DMS 273 treated with DMSO at 0.1 percent for 48 hours (cell line): ENCODE measurements at regions not wholly inside any gene's neighbourhood (a gene's known extent, or its start where the extent isn't known, plus 50 kb on each side); places are given as distances from the start of the nearest gene placed in this dataset.

Source experiments
- DNase-seq: peaks from one replicate; lab custom pipeline; 2025; lab: John Stamatoyannopoulos, UW

- no peak for DNase-seq
These were observed 832.5 kb downstream of the TBC1D22A start for GRCh38 chr22:47594836-47595521.

- DNase-seq: no peak
These were observed 831.5 kb downstream of the TBC1D22A start for GRCh38 chr22:47593911-47594311.

GRCh38 chr22:47593291-47593690 lies 830.8 kb downstream of the TBC1D22A start:
- no peak for DNase-seq

GRCh38 chr22:47592791-47593190 lies 830.3 kb downstream of the TBC1D22A start:
- no peak for DNase-seq

GRCh38 chr22:47591709-47592108 lies 829.3 kb downstream of the TBC1D22A start:
- DNase-seq: no peak

GRCh38 chr22:47591016-47591415 lies 828.6 kb downstream of the TBC1D22A start:
- no peak for DNase-seq

- no peak for DNase-seq
These were observed 827.1 kb downstream of the TBC1D22A start for GRCh38 chr22:47589271-47590250.

GRCh38 chr22:47588578-47588960 lies 826.1 kb downstream of the TBC1D22A start:
- no peak for DNase-seq

- DNase-seq: no peak
These were observed 825.6 kb downstream of the TBC1D22A start for GRCh38 chr22:47587861-47588577.

GRCh38 chr22:47587361-47587760 lies 824.9 kb downstream of the TBC1D22A start:
- DNase-seq: no peak

- DNase-seq: no peak
These were observed 824.5 kb downstream of the TBC1D22A start for GRCh38 chr22:47586946-47587345.

- no peak for DNase-seq
These were observed 823.6 kb downstream of the TBC1D22A start for GRCh38 chr22:47586038-47586437.

- no peak for DNase-seq
These were observed 821.6 kb downstream of the TBC1D22A start for GRCh38 chr22:47583959-47584562.

- no peak for DNase-seq
These were observed 819.6 kb downstream of the TBC1D22A start for GRCh38 chr22:47582067-47582466.

GRCh38 chr22:47580121-47580520 lies 817.7 kb downstream of the TBC1D22A start:
- no peak for DNase-seq

- DNase-seq: no peak
These were observed 814.5 kb downstream of the TBC1D22A start for GRCh38 chr22:47576908-47577307.

- DNase-seq: no peak
These were observed 812.8 kb downstream of the TBC1D22A start for GRCh38 chr22:47575291-47575690.

GRCh38 chr22:47574556-47574955 lies 812.1 kb downstream of the TBC1D22A start:
- DNase-seq: no peak

- no peak for DNase-seq
These were observed 810.7 kb downstream of the TBC1D22A start for GRCh38 chr22:47573141-47573540.

- DNase-seq: no peak
These were observed 810.0 kb downstream of the TBC1D22A start for GRCh38 chr22:47572443-47572842.

GRCh38 chr22:47571616-47572015 lies 809.2 kb downstream of the TBC1D22A start:
- no peak for DNase-seq

- no peak for DNase-seq
These were observed 808.4 kb downstream of the TBC1D22A start for GRCh38 chr22:47570851-47571250.
